ENCODE measurements at regions not wholly inside any gene's neighbourhood (a gene's known extent, or its start where the extent isn't known, plus 50 kb on each side); places are given as distances from the start of the nearest gene placed in this dataset.

DNA sequence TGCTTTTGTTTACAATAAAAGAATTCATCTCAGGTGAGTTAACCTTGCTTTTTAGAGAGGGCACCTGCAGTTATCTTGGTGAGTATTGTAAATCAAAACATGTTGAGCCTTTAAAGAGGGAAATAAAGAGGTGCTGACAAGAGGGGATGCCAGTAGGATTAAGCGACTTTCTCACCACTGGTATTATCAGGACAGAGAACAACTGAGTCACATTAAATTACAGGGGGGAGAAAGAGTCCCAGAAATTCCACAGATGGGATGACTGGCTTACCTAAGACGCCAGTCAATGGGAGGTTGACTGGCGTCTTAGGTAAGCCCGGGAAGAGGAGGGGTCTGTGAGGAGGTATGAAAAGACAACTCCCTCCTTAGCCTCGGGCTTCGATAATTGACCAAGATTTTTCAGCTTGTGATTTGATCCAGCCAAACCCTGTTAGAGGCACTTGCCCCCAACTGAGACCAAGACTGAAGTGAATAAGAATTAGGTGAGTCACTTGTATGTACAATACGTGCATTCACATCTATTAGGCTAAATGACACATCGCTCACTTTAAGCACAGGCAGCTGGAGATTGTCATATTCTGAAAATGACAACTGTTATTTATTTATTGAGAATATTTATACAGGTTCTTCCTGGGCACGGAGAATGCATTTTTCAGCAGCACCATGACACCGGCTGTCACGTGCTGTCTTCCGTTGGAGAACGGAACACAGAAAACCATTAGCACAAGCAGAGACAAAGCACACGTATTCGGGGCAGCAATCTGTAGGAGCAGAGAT lies 117.6 kb downstream of the SEM1 start:
- Histone ChIP-seq H3K79me2 (ENCODE audit: control insufficient read depth, insufficient read depth, low read length) (no peaks in the 10 kb centered on the region), H3K4me3 (no peak overlapping the region), H3K4me1 (ENCODE audit: control insufficient read depth, insufficient read depth, low read length) (no peaks in the 10 kb centered on the region), H3K4me2 (ENCODE audit: control insufficient read depth, insufficient read depth) (no peak overlapping the region), H3K27ac (ENCODE audit: control insufficient read depth, insufficient read depth) (no peak overlapping the region), H4K20me1 (ENCODE audit: control insufficient read depth, insufficient read depth) (no peaks in the 10 kb centered on the region), H3K36me3 (ENCODE audit: control insufficient read depth in 2 of 2, insufficient read depth in 2 of 2, low read length in 1 of 2) (no peaks in the 10 kb centered on the region), H3K9ac (ENCODE audit: control insufficient read depth, insufficient read depth, low read length) (no peak overlapping the region), H2AFZ (ENCODE audit: control insufficient read depth, low read depth, low read length) (no peak overlapping the region), H3K27me3 (replicated peaks in 1 of 2; ENCODE audit: control insufficient read depth in 2 of 2, insufficient read depth in 2 of 2, low read length in 1 of 2) (no peaks in the 10 kb centered on the region), H3K9me3 (replicated peaks; ENCODE audit: control insufficient read depth, insufficient read depth, low read length) (no peaks in the 10 kb centered on the region)
- ChIA-PET RAD21 (ENCODE audit: unreplicated experiment) (no interaction called here), POLR2A (no interaction called here), SMC1A (ENCODE audit: uncharacterized antibody, unreplicated experiment) (no interaction called here), CTCF (no interaction called here)
- ATAC-seq, result no peak
- no peak for DNase-seq (ENCODE audit: low read depth, low spot score)
- BruUV-seq (replicated peaks), result no TSS peak
- in situ Hi-C loops (cut with MboI) (no loop called here), intact Hi-C loops (cut with micrococcal nuclease; ENCODE audit: unreplicated experiment) (loop anchor here (10.0 kb wide), 1 partner anchor 677 kb away; no protein-coding TSS in a partner anchor)
- no peak for FAIRE-seq
- TF ChIP-seq TARDBP (IDR thresholded peaks at IDR 0.05; ENCODE audit: borderline replicate concordance), result no peak
- TF ChIP-seq IKZF2 (IDR thresholded peaks at IDR 0.05), result no peak
- TF ChIP-seq BMI1 (IDR thresholded peaks at IDR 0.05; ENCODE audit: borderline replicate concordance), result no peak
- no peak for TF ChIP-seq DPF2 (IDR thresholded peaks at IDR 0.05)
- no peak for TF ChIP-seq PAX5 (IDR thresholded peaks at IDR 0.05; ENCODE audit: borderline replicate concordance, low read depth, low read length)
- no peak for TF ChIP-seq CHD4 (IDR thresholded peaks at IDR 0.05)
- no peak for TF ChIP-seq CHD2 (IDR thresholded peaks at IDR 0.05; ENCODE audit: borderline replicate concordance, low read depth, low read length)
- TF ChIP-seq WRNIP1 (IDR thresholded peaks at IDR 0.05; ENCODE audit: borderline replicate concordance, low read depth, low read length), result no peak
- no peak for TF ChIP-seq ZNF217 (IDR thresholded peaks at IDR 0.05)
- no peak for TF ChIP-seq ASH2L (IDR thresholded peaks at IDR 0.05; ENCODE audit: borderline replicate concordance, low read depth)
- no peak for TF ChIP-seq SUPT20H (IDR thresholded peaks at IDR 0.05; ENCODE audit: borderline replicate concordance, control insufficient read depth, low read depth, low read length)
- no peak for TF ChIP-seq ZNF274 (IDR thresholded peaks at IDR 0.05; ENCODE audit: insufficient read depth, insufficient read length)
- no peak for TF ChIP-seq RFX5 (IDR thresholded peaks at IDR 0.05; ENCODE audit: low read depth, low read length)
- TF ChIP-seq ZNF384 (IDR thresholded peaks at IDR 0.05; ENCODE audit: borderline replicate concordance, low read depth, low read length), result no peak
- no peak for TF ChIP-seq MTA2 (IDR thresholded peaks at IDR 0.05; ENCODE audit: low read depth)
- no peak for TF ChIP-seq POLR2AphosphoS2 (IDR thresholded peaks at IDR 0.05; ENCODE audit: low read depth, low read length)
- 49% methylated on average over 15 of the region's 15 CpGs for WGBS (ENCODE audit: insufficient coverage, insufficient replicate concordance, low lambda C conversion rate, missing lambda C conversion rate)

Measured in GM12878 (cell line).